Inflammatory macrophage (primary cell): ENCODE measurements at regions not wholly inside any gene's neighbourhood (a gene's known extent, or its start where the extent isn't known, plus 50 kb on each side); places are given as distances from the start of the nearest gene placed in this dataset.
"Not testable (repeated sequence)": the region's sequence is repeated elsewhere in the genome, so short reads cannot be mapped to it uniquely, and the experiment has no call there.

ENCODE experiments used
- DNase-seq, 2 donors: peaks; one replicate each; pipeline ENCODE4 v3.0.0-alpha.2; 2020 to 2022

DNA sequence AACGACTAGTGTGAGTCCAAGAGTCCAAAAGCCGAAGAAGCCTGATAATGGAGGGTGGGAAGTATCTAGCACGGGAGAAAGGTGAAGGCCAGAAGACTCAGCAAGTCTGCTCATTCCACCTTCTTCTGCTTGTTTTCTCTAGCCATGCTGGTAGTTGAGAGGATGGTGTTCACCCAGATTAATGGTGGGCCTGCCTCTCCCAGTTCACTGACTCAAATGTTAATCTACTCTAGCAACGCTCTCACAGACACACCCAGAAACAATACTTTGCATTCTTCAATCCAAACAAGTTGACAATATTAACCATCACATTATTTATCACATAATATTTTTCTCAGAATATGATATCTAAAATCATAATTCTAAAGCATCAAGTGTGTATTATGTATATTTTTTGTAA is 1055.1 kb upstream of the PCDH10 start:
- DNase-seq: no peak

DNA sequence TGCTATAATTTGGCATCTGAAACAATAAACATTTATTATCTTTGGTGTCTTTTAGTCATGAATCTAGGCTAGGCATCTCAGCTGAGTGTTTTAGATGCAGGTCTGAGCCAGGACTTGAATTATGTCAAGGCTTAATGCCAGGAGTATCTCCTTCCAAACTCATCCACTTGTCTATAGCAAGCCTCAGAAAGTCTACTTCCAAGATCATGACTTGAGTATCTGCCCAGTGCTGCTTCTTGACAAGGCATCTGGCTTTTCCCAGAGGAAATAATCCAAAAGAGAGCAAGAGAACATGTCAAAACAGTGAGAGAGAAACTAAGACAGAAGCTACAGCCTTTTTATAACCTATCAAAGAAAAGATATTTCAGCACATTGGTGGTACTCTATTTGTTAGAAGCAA is 1052.1 kb upstream of the PCDH10 start:
- DNase-seq: no peak

DNA sequence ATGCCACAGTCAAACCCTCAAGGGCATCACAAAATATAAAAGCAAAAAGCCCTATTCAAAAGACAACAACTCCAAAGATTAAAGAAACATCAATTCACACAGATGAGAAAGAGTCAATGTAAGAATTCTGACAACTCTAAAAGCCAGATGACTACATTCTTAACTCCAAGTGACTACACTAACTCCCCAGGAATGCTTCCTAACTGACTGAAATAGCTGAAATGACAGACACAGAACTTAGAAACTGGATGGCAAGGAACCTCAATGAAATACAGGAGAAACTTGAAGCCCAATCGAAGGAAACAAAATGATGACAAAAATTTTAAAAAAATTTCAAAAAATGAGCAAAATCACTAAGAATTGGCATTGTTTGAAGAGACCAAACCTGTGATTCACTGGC is 1047.6 kb upstream of the PCDH10 start:
- DNase-seq: no peak

DNA sequence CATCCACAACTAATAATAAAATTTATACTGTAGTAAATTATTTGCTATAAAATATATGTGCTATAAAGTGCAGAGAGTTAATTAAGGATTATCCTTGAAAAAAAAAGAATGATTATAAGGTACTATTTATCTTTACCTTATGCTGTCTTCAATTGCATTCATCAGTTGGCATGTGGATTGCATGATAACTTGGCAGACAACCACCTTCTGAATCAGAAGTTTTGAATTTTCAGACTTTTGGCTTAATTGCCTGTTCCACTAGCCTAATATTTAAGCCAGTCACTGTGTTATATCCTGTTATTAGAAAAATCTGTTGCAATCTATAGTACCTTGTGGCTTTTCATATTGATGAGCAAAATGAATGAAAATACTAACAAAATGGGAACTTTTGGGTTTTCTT is 1040.3 kb upstream of the PCDH10 start:
- no peak for DNase-seq

DNA sequence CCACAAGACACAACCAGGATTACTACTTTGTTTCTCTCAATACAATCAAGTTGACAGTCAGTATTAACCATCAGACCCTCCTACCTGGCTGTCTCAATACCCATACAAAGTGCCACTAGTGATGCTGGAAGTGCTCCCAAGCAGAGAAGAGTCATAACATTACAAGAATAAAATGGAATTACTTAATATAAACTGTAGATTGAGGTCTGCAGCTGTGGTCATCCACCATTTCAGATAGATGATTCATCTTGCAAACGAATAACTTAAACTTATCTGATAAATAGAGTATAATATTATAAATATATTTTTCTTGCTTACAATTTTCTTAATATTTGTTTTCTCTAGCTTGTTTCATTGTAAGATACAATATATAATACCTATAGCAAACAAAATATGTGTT is 1034.2 kb upstream of the PCDH10 start:
- DNase-seq: no peak

DNA sequence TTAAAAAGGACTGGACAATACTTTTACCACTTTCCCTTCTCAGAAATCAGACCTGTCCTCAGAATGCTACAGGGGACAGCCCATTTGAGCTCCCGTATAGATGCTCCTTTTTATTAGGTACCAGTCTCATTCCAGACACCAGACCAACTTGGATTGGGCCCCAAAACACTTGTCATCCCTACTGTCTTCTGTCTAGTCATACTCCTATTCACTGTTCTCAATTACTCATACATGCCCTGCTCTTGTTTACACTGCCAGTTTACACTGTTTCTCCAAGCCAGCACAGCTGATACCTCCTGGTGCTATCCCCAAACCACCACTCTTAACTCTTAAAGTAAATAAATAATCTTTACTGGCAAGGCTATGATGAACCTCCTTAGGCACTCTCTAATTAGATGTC is 1026.4 kb upstream of the PCDH10 start:
- not testable (repeated sequence) for DNase-seq

DNA sequence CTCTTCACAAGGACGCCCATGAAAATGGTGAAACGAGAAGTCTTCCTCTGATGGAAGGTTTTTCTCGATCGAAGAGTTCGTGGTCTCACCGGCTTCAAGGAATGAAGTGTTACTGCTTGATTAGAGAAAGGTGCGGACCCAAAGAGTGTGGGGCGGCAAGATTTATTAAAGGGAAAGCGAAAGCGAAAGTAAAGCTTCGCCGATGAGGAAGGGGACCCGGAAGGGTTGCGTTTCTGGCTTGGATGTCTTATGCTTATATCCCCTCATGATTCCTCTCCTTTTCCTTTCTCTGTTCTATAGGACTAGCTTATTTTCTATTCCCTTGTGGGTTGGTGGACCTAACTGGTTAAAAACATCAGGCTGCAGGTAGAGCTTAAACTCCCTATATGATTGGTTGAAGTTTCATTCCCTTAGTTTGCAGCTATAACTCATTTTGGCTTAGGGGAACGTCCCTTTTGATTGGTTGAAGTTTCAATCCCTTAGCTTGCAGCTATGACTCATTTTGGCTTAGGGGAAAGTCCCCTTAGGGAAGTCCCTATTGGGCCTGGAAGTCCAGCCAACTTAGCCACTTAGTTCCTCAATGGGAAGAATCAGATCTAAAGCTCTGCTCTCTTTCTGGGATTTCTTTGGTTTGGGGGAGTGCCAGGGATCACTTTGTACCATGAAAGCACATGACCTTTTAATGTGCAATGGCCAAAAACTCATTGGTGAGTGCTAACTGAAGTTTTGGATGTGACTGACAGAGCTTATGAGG is 1025.0 kb upstream of the PCDH10 start:
- DNase-seq: peak in 1 of 2 donors; percentile 1

DNA sequence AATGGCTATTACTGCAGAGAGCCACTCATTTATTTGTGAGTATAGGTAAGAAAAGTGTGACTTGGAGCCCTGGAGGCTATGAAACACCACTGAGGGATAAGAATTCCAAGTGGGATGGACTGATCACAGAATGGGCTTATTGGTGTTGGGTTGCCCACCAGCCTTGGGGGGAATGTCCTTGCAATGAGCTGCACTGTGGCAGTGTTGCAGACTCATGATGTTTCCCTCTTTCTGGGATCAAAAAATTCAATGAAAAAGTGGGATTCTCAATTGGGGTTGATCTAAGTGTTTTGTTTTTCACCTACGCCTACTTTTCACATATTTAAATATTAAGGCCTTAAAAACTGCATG is 1024.5 kb upstream of the PCDH10 start:
- no peak for DNase-seq

DNA sequence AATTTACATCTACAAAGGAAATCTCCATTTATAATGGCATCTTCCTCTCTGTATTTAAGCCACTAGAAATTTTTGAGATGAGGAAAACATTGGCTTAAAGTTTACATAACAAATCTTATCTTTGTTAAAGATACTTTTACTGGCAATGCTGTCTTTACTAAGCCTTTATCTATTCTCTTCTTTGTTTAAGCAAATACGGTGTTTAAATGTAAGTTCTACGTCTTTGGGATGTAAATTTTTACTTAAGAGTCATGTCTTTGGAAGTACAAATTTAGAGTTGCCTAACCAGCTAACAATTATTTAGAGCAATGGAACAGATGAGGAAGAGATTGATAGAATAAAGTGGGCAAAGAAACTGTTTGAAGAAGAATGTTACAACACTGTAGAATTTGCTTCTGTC is 1024.0 kb upstream of the PCDH10 start:
- DNase-seq: no peak

DNA sequence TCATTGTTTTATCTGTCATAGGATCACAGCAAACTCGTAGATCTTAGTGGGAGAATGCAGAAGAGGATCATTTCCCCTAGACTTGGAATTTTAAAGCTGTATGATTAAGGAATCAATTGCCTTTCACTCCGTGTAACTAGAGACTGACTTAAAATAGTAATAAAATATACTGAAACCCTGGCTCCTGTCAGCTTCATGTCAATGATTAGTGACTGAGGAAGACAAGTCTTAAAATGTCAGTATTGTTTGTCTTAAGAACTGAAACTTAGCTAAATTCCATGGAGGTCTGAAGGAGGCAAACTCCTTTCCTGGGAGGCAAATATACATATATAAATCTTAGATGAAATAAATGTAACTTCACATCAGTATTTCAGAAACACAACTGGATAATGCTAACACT is 1016.7 kb upstream of the PCDH10 start:
- DNase-seq: no peak

DNA sequence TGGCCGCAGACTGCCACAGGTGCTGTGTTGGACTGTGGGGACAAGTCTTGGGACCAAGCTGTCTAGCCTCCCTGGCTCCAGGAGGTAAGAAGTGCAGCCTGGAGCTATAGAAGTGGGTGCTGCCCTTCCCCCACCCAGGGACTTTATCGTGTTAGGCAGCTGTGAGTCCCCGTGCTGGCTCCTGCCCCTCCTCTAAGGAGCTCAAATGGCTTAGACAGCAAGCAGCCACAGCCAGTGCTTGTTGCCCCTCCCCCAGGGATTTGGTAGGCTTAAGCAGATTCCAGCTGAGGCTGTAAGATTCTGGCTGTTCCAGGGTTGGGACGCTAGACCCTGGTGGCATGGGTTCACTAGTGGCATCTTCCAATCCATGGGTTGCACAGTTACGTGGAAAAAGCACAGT is 979.4 kb upstream of the PCDH10 start:
- no peak for DNase-seq

DNA sequence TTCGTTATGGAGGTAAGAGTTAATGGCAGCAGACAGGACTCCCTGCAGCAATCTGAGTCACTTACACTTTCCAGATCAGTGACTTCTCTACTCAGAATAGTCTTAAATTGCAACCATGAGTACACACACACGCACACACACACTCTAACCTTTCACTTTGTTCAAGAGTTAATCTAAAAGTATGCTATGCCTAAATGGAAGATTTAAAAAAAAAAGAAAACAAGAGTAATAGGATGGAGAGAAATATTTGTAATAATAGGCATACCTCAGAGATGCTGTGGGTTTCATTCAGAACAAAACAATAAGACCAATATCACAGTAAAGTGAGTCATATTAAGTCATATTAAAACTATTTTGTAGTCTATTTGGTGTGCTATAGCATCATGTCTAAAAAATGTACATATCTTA is 969.1 kb upstream of the PCDH10 start:
- DNase-seq: no peak

DNA sequence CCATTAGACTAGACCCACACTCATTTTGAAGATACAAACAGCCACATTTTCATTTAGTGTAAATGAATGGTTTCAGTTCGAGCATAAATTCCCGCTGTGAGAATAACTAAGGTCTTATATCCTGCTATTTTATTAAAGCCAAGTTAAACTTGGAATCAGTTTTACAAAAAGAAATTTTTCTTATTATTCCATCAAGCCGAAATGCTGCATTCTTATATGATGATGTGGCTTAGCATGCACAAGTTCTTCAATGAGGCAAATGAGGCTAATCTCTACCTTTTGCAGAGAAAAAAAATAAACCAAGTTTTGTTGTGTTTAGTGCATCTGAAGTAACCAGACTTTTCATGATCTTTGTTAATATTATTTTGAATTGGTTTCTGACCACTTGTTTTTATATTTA is 953.9 kb upstream of the PCDH10 start:
- no peak for DNase-seq

DNA sequence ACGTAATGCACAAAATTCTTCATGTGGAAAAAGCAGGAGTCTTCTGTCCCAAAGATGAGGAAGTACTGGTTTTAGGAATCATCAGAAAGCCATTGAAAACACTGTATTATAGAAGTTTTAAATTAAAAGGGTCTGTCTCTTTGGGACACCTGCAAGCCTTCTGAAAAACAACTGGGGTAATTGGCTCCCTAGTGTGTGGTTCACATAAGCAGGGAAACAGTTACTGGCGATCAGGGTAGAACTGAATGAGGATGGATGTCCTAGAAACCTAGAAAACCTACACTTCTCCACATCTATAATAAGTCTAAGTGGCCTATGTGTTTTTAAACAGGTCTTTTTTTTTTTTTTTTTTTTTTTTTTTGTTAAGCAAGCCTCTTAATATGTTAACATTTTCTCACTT is 945.5 kb upstream of the PCDH10 start:
- no peak for DNase-seq

DNA sequence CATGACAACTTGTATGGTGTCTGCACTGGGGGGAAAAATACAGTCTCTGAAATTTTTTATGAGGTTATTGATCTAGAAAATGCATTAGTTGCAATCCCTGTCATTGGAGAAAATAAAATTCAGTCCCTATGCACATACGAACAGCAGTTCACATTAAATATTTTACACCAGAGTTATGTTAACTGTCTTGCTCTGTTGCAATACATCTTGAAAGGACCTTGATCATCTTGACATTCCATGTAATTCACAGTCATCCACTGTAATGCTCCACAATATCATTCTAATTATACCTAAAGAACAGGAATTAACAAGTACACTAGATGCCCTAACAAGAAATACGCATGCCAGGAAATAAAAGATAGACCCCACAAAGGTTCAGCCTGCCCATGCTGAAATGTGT is 934.6 kb upstream of the PCDH10 start:
- DNase-seq: no peak

DNA sequence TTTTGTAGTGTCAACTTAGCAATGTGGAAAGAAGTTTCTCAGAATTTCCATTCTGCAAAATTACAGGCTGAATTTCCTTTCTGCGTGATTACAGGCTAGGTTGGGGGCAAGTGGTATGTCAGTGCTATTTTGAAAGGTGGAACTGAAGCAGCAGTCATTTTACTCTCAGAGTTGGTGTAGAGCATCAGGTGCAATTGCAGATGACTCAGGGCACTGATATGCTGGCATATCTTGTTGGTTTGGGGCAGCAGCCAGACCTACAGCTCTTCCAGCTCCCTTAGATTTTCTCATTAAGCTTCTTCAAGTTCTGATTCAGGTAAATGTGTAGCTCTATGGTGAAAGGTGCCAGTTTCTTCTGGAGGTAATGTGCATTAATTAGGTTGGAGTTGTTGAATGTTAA is 930.7 kb upstream of the PCDH10 start:
- no peak for DNase-seq

DNA sequence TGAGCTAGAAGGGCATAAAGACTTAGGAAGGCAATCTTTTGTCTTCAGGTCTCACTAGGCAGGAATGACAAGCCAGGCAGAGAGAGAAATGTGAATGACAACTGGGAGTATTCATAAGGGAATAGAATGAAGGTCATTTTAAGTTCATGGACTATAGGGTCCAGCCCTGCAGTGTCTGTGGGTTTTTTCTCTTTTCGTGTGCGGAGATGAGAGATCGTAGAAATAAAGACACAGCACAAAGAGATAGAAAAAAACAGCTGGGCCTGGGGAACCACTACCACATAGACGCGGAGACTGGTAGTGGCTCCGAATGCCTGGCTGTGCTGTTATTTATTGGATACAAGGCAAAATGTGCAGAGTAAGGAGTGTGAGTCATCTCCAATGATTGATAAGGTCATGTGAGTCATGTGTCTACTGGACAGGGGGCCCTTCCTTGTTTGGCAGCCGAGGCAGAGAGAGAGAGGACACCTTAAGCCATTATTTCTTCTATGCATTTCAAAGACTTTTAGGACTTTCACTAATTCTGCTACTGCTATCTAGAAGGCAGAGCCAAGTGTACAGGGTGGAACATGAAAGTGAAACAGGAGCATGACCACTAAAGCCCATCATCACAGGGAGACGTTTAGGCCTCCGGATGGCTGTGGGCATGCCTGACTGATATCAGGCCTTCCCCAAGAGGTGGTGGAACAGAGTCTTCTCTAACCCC is 921.8 kb upstream of the PCDH10 start:
- DNase-seq: no peak

DNA sequence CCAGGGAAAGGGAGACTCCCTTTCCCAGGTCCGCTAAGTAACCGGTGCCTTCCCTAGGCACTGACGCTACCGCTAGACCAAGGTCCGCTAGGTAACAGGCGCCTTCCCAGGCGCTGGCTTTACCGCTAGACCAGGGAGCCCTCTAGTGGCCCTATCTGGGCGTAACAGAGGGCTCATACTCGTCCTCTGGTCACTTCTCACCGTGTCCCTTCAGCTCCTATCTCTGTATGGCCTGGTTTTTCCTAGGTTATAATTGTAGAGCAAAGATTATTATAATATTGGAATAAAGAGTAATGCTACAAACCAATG is 921.3 kb upstream of the PCDH10 start:
- peak in 1 of 2 donors; percentile 1 for DNase-seq

DNA sequence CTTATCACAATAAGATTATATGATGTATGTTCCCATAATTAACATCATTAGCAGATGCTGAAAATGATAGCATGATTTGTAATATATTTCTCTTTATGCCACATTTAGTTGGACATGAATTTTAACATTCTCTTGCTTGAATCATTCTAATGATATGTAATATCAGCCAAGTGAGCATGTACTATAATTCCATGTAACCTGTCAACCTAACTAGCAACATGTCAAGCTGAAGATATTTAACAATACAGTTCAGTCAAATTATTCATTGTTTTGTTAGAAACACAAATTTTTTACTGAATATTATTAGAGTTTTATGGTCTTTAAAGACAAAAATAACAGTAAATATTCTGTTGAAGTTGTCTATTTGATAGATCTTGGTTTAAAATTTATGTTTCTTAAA is 920.4 kb upstream of the PCDH10 start:
- no peak for DNase-seq

DNA sequence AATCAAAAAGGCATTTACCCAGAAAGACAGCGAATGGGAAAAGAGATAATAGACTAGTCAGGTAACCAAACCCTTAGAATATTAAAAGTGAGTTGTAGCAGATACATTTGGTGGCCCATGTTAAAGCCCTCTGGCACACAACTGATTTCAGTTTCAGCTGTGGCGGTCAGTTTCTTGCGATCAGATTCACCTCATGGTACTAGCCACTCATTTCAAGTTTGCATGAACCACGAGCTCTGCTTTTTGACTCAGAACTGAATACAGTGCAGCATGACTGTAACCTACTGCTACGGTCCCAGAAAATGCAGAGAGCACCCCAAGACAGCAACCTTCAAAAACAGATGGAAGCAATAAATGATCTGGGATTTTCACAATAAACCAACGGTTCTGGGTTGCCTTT is 919.1 kb upstream of the PCDH10 start:
- DNase-seq: no peak

DNA sequence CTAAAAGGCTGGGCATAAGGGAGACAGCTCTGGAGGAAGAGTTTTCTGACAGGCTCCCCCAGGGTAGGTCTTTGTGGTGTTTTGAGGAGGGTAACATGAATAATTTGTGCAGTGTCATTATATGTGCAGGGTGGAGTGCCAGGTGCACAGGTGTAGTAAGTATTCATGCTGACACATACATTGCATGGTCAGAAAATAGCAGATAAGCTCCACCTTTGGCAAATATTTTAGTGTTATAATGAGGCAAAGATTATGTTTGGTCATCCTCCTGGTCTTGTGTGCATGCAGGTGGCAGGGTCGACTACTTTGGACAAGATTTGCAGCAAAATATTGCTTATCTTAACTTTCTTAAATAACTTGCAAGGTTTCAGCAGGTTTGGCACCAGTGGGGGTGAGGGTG is 910.4 kb upstream of the PCDH10 start:
- DNase-seq: no peak

DNA sequence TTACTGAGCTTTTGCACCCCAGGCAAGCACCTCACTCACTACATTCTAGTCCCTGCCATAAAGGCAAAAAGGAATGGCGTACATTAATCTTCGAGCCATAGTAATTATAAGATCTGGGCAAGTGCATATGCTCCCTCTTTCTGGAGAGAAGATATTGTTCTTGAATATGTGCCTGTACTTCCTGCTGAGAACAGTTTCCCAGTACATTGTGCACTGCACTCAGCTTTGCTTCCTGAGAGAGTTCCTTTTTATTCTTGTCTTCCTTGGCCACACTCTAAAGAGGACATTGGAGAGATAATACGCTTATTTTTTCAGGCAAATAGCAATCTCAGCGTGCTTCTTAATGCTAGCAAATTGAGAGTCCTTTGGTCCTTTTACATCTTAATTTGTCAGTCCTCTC is 909.0 kb upstream of the PCDH10 start:
- DNase-seq: no peak

DNA sequence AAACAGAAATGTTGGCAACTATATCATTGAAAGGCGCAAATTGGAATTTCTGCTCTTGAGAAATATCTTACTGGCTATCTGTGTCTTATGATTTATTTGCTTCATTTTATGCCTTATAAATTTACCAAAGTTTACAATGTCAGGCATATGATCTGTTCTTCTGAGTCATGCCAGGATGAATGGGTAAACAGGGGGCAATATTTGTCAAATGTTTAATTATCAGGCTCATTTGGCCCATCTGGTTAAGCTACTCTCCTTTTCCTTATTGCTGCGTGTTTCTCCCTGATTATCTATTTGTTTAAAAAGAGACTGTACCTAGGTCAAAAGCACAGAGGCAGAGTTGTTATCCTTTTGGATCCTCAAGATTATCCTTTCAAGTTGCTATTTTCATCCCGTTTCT is 903.8 kb upstream of the PCDH10 start:
- DNase-seq: no peak

DNA sequence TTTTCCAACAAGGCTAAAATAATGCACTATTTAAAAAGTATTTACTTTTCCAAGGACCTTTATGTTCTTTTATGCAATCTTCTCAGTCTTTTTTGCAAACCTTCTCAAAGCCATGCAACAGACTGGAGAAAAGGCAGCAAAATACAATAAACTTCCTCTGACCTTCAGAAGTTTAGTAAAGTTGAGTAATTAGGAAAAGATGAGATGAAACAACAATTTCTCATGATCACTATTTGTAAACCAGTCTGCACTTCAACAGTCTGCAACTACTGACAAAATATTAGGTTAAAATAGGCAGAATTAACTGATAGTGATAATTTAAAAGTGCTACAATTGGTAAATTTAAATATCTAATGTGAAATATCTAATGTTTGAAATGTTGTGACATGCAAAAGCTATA is 884.9 kb upstream of the PCDH10 start:
- DNase-seq: no peak

DNA sequence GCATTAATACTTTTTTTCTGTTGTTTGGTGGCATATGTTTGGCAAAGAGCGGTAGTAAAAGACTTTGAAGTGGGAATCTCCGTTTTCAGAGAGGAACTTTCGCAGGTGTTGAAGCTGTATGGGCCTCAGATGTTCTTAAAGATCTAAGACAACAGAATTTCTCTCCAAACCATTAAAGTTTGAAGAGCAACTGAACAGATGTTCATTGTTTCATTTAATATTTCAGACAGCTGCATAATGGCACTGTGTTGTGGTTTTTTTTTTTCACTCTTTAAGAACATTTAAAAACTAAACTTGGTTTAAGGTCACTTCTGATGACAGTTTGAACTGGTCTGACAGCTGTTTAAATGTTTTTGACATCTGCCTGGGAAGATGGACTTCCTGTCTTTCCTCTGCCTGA is 882.7 kb upstream of the PCDH10 start:
- DNase-seq: no peak
